Stimulated activated CD8-positive, alpha-beta memory T cell treated with anti-CD3 and anti-CD28 coated beads, Interleukin-7, amount 100 ng/mL, for 24 hours (primary cell): ENCODE measurements at regions not wholly inside any gene's neighbourhood (a gene's known extent, or its start where the extent isn't known, plus 50 kb on each side); places are given as distances from the start of the nearest gene placed in this dataset.

Experiments
- DNase-seq: peaks from one replicate; pipeline ENCODE4 v3.0.0-alpha.2; 2020; ENCODE audit warnings: low read depth

DNA sequence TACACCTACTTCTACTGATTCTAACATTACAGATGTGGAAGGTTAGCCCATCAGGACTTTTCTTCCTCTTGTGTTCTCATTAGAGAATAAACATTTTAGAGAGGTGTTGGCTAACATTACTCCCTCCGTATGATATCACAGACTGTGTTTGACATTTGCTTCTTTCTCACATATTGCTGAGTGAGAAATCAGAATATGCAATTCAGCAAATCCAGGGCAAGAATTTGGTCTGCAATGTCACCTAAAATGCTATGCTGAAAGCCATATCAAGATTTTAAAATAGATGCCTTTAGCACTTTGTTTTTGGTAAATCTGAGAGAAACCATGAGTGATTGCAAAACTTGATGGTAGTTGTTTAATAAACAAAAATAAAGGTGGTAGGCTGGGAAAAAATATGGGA, 319.1 kb downstream of the C4orf33 start:
- DNase-seq, result no peak

DNA sequence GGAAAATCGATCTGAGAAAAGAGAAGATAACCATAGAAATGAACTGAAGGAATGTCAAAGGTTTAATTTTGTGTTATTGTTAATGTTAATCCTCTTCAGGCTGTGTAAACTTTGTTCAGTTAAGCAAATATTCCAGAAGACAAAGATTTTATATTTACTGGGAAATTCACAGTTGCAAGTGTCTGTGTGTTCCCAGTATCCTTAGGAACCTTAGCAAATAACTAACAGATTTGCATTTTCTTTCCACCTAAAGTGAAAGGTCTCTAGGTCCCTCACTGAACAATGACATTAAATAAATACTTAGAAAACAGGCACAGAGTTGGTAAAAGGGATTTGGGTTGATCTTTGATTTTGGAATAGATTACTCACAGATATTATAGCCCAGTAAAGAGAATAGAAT, 324.7 kb downstream of the C4orf33 start:
- DNase-seq, result no peak

DNA sequence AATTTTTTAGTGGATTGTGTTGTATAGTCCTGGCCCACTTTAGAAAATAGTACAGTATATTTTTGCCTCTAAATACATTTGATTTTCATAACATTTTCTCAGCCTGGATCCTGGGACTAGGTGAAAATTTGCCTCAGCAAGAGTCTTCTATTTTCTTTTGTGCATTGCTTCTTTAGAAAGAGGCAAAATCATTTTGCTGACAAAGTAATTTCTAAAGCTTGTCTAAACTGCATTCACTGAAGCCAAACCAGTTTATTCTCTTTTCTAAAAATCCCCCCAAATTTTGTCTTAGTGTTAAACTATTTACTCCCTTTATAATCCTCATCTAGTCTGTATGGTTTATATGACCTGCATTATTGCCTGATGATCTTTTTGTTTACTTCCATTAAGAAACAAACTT, 326.3 kb downstream of the C4orf33 start:
- no peak for DNase-seq

DNA sequence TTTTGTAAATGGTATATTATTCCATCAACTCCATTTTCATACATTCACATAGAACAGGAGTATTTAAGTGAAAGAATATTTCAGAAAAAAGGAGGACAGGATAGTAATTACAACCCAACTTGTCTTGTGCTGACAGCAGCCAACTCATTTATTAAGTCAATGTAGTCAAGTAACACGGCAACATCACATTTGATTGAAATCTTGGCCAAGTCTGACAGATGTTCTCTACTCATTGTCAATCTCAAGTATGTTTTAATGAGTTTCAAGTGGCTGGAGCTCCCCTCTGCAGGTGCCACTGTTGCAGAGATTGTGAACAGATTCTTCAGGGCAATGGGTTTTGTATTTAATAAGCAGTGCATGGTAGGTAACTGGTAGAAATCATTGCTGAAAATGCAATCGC, 332.5 kb downstream of the C4orf33 start:
- no peak for DNase-seq

DNA sequence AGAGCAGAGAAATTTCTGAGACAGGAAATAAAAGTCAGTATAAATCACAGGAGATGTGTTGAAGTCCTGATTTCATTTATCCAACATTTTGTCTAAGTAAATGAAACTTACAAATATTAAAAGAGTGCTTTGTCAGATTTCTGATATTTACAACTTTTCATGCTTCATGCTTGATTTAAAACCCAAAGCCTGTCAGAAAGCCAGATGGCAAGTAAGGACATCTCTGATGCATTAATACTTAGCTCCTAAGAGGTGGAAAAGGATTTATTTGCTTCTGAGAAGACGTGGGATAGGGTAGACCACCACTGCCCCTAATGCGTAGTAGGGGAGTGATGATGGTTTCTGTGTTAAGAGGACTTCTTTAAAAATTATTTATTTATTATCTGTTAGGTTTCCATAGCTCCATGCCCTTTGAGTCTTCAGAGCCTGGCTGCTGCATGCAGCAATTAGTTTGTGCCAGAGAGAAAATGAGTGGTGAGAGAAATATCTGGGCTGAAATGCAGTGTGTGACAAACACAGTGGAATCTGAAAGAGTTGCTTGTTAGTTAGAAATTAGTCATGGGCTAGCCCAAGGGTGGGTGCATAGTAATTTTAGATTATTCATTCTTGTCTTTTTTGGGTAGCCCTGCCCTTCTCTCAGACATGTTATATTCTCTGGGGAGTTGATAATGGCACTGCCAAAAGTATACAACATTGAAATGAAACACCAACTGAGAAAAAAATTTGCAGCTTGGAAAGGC, 333.8 kb downstream of the C4orf33 start:
- no peak for DNase-seq

DNA sequence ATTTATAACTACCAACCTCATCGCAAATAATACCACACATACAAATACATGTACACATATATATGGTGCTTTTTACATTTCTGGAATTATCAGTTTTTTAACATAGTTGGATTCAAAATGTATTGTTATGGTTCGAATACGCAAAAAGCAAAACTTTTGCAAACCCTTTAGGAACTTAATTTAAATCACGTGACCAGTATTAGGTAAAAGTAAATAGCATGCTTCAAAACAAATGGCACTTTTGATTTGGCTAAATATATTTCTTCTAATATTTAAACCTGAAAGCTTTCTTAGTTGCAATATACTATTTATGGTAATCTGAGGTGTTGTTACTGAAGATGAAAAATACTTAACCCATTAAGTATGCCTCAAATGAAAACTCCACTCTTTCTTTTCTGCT, 341.4 kb downstream of the C4orf33 start:
- no peak for DNase-seq

DNA sequence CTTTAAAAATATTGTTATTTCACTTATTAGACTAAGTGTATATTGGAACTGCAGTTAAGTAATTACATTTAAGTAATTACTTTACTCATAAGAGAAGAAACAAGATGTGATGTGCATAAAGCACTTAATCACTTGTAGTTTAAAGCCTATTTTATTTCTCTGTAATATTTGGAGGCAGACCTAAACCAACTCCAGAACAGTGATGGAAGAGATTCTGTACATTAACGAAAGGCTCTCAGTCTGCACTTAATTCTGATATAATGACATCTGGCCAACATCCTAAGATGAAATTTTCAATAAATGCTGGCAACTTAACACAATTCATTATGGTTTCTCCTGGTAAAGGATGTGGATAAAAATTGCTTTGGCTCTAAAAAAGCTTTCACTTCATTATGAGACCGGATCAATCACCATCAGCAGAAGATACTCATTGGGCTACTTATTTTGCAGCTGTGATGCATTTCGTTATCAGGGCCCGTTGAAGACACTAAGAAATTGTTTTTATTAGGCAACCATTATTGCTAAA, 342.6 kb downstream of the C4orf33 start:
- DNase-seq, result no peak

DNA sequence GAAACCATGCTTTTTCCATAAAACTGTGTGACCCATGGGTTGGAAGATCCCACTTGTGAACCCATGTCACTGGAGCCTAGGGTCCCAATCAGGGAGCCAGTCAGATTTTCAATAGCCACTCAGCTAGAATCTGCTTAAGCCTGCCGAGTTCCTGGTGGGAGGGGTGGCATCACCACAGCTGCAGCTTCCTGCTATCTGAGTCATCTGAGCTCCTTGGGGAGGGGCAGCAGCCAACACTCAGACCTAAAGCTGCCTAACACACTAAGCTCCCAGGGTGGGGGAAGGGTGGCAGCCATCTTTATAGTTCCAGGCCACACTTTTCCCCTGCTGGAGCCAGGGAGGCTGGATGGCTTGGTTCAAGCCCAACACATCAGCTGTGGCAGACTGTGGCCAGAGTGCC, 350.1 kb downstream of the C4orf33 start:
- no peak for DNase-seq

DNA sequence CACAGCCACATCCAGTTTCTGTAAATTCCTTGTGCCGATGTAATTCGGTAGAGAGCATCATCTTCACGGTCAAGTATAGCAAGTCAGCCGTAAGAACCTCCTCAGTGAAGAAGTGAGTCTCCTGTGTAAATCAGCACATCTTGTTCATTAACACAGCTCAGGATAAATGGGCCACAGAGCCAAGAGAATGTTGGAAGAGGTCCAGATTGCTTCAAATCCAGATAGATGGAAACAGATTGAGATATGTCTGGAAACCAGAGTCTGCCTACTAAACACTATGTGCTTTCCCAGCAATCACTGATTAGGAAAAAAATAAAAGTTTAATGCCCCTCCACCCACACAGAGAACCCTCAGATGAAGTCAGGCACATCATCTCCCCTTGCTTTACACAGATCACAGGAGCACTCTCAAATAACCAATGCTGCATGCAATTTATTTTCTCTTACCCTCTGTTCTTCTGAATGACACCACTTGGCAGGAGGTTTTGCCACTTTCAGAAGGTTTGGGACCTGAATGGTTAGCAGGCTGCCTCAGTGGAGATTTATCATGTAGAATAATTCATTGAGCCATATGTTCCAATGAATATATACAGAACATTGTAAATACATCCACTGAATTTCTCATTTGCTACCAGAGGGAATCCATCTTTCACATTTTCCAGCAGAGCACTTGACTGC, 357.7 kb downstream of the C4orf33 start:
- DNase-seq, result no peak

DNA sequence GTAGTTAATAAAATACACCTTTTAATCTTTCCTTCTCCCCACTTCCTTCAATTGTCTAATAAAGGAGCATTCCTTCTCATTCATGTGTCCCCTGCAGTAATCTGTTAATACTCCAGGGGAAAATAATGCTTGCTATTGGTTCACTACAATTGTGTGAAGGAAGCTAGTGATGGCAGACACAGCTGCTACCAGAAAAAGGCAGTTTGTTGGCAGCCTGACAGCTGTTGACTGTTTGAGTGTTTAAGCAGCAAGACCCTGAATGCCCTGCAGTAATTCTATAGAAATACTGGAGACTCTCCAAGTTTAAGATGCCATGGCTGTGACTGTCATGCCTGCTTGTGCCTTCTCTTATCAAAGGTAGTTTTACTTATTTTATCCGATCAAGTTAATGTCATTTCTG, 359.5 kb downstream of the C4orf33 start:
- DNase-seq, result no peak

DNA sequence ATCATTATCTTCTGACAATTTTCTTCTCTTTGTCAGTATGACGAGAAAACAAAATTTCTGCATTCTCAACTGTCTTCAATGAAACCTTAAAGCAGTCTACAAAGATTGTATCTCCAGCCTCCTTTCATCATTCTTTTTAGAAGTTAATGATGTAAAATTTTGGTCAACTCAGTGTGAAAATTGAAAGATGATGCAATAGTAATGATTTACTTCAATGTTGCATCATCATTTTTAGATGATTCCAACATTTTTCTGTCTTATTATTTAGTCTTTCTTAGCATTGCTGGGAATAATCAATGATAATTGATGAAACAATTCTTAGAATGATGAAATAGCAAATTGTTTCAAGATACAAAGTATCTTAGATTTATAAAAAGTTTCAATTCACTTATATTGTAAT, 372.7 kb downstream of the C4orf33 start:
- DNase-seq, result no peak

DNA sequence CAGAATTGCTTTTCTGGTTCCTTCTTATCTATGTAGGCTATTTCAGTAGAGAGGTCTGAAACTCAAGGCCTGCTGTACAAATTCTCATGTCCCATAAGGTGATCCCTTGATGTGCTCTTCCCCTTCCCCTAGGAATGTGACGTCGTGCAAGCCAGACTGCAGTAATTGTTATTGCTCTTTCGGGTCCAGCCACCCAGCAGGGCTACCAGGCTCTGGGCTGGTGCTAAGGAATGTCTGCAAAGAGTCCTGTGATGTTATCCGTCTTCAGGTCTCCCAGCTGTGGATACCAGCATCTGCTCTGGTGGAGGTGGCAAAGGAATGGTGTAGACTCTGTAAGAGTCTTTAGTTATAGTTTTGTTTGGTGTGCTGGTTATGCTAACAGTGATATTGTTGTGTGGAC, 378.7 kb downstream of the C4orf33 start:
- no peak for DNase-seq

DNA sequence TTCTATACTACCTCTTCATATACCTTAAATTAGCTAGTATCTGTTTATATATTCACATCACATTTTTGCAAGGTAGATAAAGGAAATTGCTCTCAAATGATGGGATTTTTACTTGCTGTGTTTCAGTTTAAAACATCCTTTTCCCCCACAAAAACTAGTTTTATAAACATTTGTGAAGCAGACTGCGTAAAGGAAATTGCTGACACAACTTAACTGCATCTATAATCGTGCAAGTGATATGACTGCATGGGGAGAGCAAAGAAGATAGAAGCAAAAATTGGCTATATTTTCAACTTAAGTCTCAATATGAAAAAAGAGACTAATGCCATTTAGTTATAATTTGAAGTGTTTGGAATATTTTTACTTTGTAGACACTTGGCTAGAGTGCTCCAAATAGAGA, 385.2 kb downstream of the C4orf33 start:
- no peak for DNase-seq

DNA sequence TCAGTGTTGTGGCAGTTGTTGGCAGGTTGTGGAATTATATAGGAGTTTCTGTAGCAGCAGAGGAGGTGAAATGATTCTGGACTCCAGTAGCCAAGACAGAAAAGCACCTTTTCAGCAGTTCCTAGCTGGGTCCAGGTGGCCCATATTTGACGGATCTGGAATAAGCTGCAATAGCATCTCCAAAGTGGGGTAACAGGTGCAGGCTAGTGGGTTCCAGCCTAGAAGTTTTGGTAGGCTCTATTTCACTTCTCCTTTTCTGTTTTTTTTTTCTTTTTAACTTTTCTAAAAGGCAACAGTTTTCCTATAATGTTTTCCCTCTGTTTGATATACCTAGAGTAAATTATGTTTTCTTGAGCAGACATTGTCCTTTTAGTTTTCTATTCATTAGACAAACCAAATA, 392.5 kb downstream of the C4orf33 start:
- no peak for DNase-seq

DNA sequence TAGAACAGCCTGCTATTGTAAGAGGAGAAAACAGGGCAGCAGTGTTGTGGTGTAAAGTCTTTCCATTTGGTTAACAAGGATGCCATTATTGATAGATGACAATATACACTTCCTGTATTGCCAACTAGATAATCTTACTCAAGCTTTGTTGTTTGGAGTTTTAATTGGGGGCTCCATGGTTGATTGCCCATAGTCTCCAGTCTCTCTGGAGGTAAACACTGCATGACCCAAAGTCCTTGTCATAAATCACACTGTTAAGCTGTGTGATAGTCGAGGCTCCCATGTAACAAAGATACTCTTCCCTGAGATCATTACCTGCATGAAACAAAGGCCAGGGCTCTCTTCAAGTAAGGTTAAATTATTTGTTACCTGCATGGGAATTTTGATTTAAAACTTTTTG, 394.6 kb downstream of the C4orf33 start:
- no peak for DNase-seq

DNA sequence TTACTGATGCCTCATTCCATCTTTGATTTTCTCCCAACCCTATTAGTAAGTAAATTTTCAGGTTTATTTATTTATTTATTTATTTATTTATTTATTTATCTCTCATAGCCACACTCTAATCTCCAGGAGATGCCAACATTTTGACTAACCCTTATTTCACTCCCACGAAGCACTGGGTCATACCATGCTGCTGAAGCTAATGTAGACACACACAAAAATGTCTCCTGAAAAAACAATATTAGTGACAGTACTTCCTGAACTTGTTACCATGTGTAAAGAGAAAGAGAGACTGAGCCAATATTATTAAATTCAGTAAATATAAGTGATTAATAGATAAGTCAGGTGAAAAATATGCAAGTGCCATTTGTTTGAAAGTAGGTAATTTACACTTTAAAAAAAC, 402.7 kb downstream of the C4orf33 start:
- DNase-seq, result no peak

DNA sequence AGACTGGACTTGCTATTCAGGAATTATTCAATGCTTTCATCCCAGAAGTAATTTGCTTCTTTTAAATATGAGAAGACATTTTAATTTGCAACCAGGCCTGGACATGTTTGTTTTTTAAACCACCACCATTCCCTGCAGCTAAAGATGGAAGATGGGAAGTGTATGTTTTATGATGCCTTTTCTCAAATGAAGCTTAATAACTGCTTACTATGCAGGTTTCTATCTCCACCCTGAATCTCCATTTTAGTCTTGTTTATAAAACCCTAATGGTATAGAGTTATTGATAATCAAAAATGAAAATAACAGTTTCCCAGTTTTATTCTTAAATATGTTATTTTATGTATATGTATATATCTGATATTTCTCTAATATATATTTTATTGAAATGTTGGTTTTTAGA, 418.9 kb downstream of the C4orf33 start:
- DNase-seq, result no peak

DNA sequence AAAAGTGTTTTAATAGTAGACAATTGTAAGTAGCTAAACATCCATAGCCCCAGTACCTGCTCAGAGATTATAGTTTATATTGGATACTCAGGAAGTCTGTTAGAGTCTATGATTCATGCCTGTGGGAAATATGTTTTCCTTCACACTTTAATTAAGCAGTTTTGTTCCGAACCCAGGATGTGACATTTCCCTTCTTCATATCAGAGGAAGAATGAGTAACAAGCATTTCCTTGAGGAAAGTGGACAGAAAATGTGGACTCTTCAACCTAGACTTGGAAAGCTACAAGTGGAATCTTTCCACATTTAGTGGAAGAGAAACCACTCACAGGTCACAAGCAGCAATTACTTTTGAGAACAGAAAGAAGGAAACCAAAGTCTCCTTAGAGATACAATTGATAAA, 419.4 kb downstream of the C4orf33 start:
- no peak for DNase-seq

DNA sequence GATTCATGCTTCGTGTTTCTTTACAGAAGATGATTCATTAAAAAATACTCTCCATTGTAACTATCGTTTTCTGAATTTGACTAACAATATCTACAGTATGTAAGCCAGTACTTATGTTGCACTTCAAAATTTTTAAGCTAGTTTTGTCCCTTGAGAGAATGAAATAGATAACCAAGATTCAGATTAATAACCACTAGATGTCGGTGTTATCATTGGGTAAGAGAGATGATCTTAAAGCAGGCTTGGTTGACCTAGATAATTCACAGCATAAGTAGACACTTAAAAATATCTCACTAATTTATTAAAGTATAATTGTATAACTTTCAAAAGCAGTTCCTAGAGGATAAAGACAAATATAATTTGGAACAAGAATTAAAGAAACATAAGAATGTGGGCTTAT, 430.9 kb downstream of the C4orf33 start:
- no peak for DNase-seq

DNA sequence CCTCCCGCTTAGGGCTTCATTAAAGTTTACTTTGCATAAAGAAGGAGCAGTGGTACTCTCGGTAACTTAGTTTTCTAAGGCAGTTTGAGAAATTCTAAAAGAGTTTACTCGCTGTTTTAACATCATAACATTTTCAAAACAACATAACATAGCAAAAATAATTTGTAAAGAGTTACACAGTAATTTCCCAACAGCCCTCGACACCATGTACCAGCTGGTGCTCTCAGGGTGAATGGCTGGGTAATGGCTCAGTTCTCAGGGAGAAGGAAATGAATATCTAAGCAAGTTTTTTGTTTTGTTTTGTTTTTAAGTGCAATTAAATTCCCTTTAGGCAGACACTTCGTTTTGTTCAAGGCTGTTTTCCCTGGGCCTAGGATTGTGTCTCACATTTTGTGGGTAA, 435.3 kb downstream of the C4orf33 start:
- no peak for DNase-seq

DNA sequence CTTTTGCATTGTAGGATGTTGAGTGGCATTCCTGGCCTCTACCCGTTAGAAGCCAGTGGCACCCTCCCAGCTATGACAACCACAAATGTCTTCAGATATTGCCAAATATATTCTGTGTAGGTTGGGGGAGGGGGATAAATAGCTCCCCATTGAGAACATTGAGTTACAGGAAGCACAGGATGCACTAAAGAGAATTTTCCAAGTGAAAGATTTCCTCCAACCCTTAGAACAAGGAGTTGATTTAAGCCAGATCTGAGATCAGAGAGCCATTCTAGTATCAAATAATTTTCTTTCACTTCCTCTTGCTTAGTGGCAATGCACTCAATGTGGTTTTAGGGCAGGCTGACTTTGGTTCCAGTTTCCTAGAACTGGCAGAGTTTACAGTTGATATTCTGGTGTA, 436.6 kb downstream of the C4orf33 start:
- no peak for DNase-seq

DNA sequence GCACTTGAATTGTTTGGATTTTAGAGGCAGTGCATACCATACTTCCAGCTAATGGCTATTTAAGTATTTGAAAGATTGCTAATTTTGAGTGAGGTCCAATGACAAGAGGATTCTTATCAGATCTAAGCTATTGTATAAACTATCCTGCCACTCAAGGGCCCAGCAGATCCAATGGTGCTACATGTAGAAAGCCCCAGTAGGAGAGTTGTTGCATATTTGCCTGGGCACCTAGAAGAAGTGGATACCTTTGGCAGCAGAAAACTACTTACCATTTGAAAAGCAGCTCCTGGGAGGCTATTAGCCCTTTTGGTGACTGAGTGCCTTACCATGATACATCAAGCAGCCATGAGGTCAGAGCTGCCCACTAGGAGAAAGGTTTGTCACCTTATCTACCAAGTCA, 447.3 kb downstream of the C4orf33 start:
- no peak for DNase-seq

DNA sequence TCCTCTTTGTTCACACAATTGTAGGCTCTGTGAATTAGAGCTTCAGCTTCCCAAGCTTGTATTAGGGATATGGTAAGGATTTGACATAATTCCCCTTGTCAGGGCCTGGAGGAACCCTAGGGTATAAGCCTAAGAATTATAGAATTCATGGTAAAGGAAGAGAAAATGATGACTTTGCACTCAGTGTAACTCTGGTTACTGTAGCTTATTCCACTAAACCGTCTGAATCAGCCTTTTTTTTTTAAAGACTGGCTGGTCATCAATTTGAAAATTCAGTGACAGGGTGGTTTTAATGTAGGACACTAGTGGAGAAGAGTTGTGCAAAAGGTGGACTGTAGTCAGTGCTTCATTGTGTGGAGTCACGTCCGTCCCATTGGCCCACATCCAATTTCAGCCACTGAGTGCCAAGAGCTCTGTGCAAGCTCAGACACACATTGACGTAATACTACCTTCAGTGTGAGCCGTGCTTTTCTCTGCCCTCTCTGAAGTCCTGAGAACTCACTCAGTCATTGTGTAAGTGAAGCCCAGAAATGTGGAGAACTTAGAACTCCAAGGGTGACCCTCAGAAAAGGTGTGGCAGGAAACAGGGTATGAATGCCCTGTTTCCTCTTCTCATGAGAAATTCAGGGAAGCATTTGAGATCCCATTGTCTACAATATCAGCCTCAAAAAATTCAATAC, 449.8 kb downstream of the C4orf33 start:
- no peak for DNase-seq
